Heart right ventricle (tissue), 16 donors: ENCODE measurements at regions not wholly inside any gene's neighbourhood (a gene's known extent, or its start where the extent isn't known, plus 50 kb on each side); places are given as distances from the start of the nearest gene placed in this dataset.

Experiments used
- ATAC-seq, 8 donors: fragments of 200-7000 bp; cut with Tn5 transposase; one replicate each; pipeline ENCODE4 v1.9.1; 2020; ENCODE audit warnings: mild to moderate bottlenecking in 8 of 8, moderate library complexity in 8 of 8, moderate number of reproducible peaks in 1 of 8
- DNase-seq, 2 donors: peaks; one replicate each; pipeline ENCODE4 v3.0.0-alpha.2; 2020
- H3K27ac ChIP-seq, 10 donors: fragments of 200-600 bp; sonication (generic) in 2 of 10; one replicate each; pipeline versions ENCODE4 v1.5.0 to v1.8.0; 2020 to 2022; ENCODE audit warnings: mild to moderate bottlenecking in 3 of 10
- H3K27me3 ChIP-seq, 7 donors: fragments of 200-600 bp; one replicate each; pipeline ENCODE4 v1.8.0; 2021 to 2022; ENCODE audit warnings: mild to moderate bottlenecking in 2 of 7
- H3K36me3 ChIP-seq, 9 donors: fragments of 200-600 bp; sonication (generic) in 1 of 9; one replicate each; pipeline versions ENCODE4 v1.5.0 to v1.8.0; 2020 to 2022; ENCODE audit warnings: mild to moderate bottlenecking in 2 of 9
- H3K4me1 ChIP-seq, 9 donors: fragments of 200-600 bp; sonication (generic) in 1 of 9; one replicate each; pipeline versions ENCODE4 v1.5.0 to v1.8.0; 2020 to 2022; ENCODE audit warnings: mild to moderate bottlenecking in 4 of 9
- H3K4me3 ChIP-seq, 10 donors: fragments of 200-600 bp; sonication (generic) in 2 of 10; one replicate each; pipeline versions ENCODE4 v1.5.0 to v1.8.0; 2020 to 2022; ENCODE audit warnings: mild to moderate bottlenecking in 7 of 10, moderate library complexity in 2 of 10
- H3K9me3 ChIP-seq, 11 donors: fragments of 200-600 bp in 10 of 11; sonication (generic) in 2 of 11; one replicate each; pipeline versions ENCODE4 v1.5.0 to v1.8.0; 2013 to 2022; ENCODE audit warnings: mild to moderate bottlenecking in 2 of 11, control low read depth in 1 of 11, moderate library complexity in 1 of 11
- CTCF ChIP-seq, 9 donors: fragments of 200-600 bp; sonication (generic) in 2 of 9; IDR thresholded peaks; one replicate each; pipeline versions ENCODE4 v1.5.0 to v1.8.0; 2021 to 2022; ENCODE audit warnings: antibody characterized with exemption in 9 of 9, mild to moderate bottlenecking in 5 of 9, moderate library complexity in 1 of 9
- WGBS, 2 donors: extraction: QIAGEN DNeasy Blood & Tissue Kit; methylation state at CpG; one replicate each; pipeline ENCODE4 v1.1.7; 2013; ENCODE audit warnings: inconsistent platforms in 1 of 2; 5-methylcytosine and 5-hydroxymethylcytosine counted together
- intact Hi-C, 10 donors: fragments of 100-400 bp; cut with DNase I; formaldehyde crosslinking; loops; one replicate each; pipeline versions ENCODE4 v1.11.1 to v1.14.2; 2022
- donor health status: Arrhythmogenic right ventricular cardiomyopathy.
- donor health status: ischemic (EF 13 %, LVEDD 7.1; RV severe dilation, severe dysfunction).
- donor health status: healthy with polysubstance abuse.
- donor health status: DM: no; HTN: yes; CAD: no.
- donor health status: DM: no; HTN: no; CAD: no.
- donor health status: ischemic (EF 25% LVEDD 6.9; RV normal size, moderate dysfunction).
- donor health status: ischemic (EF 25% LVEDD 5.7; RV mildly dilated, moderate dysfunction).
- donor health status: healthy.
- donor health status: DM: yes; HTN: yes; CAD: no.
- donor health status: Ischemic cardiomyopathy.
- donor health status: ischemic (EF 35%, LVEDD 5.7; RV mildly dilated, moderate dysfunction).
- donor health status: nonischemic (EF 11% LVEDD 7.7; RV severe dilation, severe dysfunction).
- donor health status: DM: yes; HTN: yes; CAD: no.
- donor health status: PGD.
- donor health status: ischemic (EF 29% LVEDD 5.4; RV normal size, mild dysfunction).
- donor health status: nonischemic (EF 23%, LVEDD 6.1; RV moderate dilation, normal function).

DNA sequence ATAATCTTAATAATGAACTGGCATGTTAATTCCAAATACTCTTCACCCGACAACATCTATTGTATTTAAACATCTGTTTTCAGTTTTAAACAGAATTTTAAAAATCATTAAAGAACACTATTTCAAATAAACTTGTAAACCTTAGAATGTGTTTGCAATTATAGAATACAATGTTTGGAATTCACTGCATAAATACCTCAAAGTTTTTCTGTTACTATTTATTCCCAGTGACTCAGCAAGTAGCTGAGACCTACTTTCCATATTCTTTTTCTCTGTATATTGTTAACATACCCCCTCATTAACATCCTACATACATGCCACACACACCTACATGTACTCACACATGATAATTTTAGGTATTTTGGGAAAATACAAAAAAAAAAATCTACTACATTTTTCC is 1134.3 kb downstream of the SLITRK1 start:
- intact Hi-C loops = no loop called here
- no peaks in the 10 kb centered on the region for H3K27me3 ChIP-seq
- no peaks in the 10 kb centered on the region for H3K36me3 ChIP-seq
- TF ChIP-seq CTCF (IDR thresholded peaks at IDR 0.05) = no peak
- WGBS, 2 donors = 66 to 78% methylated on average over 1 of the region's 1 CpG
- H3K27ac ChIP-seq = no peak overlapping the region
- no peaks in the 10 kb centered on the region for H3K4me1 ChIP-seq
- no peak for DNase-seq
- H3K9me3 ChIP-seq = peaks cover 0 to 2% (median 0%) of the 10 kb centered on the region in 11 donors
- no peak overlapping the region for H3K4me3 ChIP-seq
- ATAC-seq = no peak

DNA sequence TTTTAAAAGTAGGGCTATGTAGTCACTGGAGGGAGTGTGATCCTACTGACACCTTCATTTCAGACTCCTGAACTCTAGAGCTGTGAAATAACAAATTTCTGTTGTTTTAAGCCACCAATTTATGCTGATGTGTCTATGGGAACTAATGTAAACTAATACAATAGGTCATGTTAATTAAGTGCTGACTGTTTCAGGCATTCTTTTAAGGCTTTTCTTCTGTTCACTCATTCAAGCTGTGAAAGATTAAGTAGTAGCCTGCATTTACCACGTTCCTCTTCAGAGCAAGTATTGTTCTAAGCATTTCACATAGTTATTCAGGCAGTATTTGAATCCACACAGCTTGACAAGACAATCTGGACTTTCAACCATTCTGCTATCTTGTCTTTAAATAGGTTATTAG is 1135.0 kb downstream of the SLITRK1 start:
- no peak overlapping the region for H3K27ac ChIP-seq
- peaks cover 0 to 2% (median 0%) of the 10 kb centered on the region in 11 donors for H3K9me3 ChIP-seq
- H3K4me3 ChIP-seq = no peak overlapping the region
- no peaks in the 10 kb centered on the region for H3K36me3 ChIP-seq
- 14 to 17% methylated on average over 1 of the region's 1 CpG for WGBS, 2 donors
- ATAC-seq = no peak
- no peaks in the 10 kb centered on the region for H3K27me3 ChIP-seq
- no peaks in the 10 kb centered on the region for H3K4me1 ChIP-seq
- DNase-seq = no peak
- intact Hi-C loops = no loop called here
- no peak for TF ChIP-seq CTCF (IDR thresholded peaks at IDR 0.05)

DNA sequence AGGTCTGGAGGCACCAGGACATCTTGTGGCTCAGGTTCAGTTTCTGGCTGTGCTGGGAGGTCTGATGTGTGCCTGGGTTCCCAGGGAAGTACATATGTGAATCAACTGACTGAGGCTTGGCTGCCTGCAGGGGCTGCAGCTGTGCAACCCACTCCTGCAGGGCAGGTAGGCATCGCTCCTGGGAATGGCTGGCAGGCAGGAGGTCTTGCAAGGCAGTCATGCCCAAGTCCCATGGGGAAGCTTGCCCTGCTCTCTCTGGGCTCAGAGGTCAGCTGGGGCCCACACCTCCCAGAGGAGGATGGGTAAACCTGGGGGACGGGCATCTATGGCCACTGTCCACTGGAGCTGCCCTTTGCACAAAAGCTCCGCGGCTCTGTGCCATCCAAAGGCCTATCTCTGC is 1141.8 kb downstream of the SLITRK1 start:
- intact Hi-C loops = loop anchor here in 1 of 10 donors (5.0 kb wide), 1 partner anchor 58 kb away; no protein-coding TSS in a partner anchor
- Histone ChIP-seq H3K36me3 (no peaks in the 10 kb centered on the region), H3K27ac (no peak overlapping the region), H3K4me1 (no peaks in the 10 kb centered on the region), H3K27me3 (no peaks in the 10 kb centered on the region), H3K4me3 (no peak overlapping the region), H3K9me3 (peaks cover 0 to 42% (median 9%) of the 10 kb centered on the region in 11 donors)
- ATAC-seq (no peak), DNase-seq (no peak)
- WGBS, 2 donors = 84 to 89% methylated on average over 4 of the region's 4 CpGs
- no peak for TF ChIP-seq CTCF (IDR thresholded peaks at IDR 0.05)

GRCh38 chr13:82739881-82740280 is 1142.4 kb downstream of the SLITRK1 start:
- ATAC-seq (no peak), DNase-seq (no peak)
- TF ChIP-seq CTCF (IDR thresholded peaks at IDR 0.05) = no peak
- Histone ChIP-seq H3K4me1 (no peaks in the 10 kb centered on the region), H3K9me3 (peaks cover 0 to 47% (median 12%) of the 10 kb centered on the region in 11 donors), H3K27ac (no peak overlapping the region), H3K27me3 (no peaks in the 10 kb centered on the region), H3K4me3 (no peak overlapping the region), H3K36me3 (no peaks in the 10 kb centered on the region)
- intact Hi-C loops = loop anchor here in 1 of 10 donors (5.0 kb wide), 1 partner anchor 58 kb away; no protein-coding TSS in a partner anchor
- WGBS, 2 donors = 74 to 83% methylated on average over 1 of the region's 1 CpG
